Mesendoderm (in vitro differentiated cells): ENCODE measurements at regions not wholly inside any gene's neighbourhood (a gene's known extent, or its start where the extent isn't known, plus 50 kb on each side); places are given as distances from the start of the nearest gene placed in this dataset.
A peak's percentile ranks its signal among the peaks of the same experiment; 100 is the strongest.

Source experiments
- DNase-seq: peaks from one replicate; pipeline ENCODE4 v3.0.0; 2013
- H2AK5ac ChIP-seq: 2 replicates; pipeline ENCODE4 v1.6.1; 2013; ENCODE audit warnings: low read length, inconsistent platforms
- H2BK120ac ChIP-seq: 2 replicates; pipeline ENCODE4 v1.6.1; 2013; ENCODE audit warnings: low read depth, mild to moderate bottlenecking, low read length, moderate library complexity, mixed read lengths
- H2BK15ac ChIP-seq: replicated peaks from 2 replicates; pipeline ENCODE4 v1.6.1; 2013; ENCODE audit warnings: low read depth, mild to moderate bottlenecking, moderate library complexity
- H2BK5ac ChIP-seq: 2 replicates; pipeline ENCODE4 v1.6.1; 2013; ENCODE audit warnings: low read length, inconsistent platforms
- H3K18ac ChIP-seq: 2 replicates; pipeline ENCODE4 v1.6.1; 2013; ENCODE audit warnings: mild to moderate bottlenecking, low read length, mixed read lengths
- H3K23ac ChIP-seq: one replicate; pipeline ENCODE4 v1.6.1; 2013; ENCODE audit warnings: low read length
- H3K27ac ChIP-seq: 2 replicates; pipeline ENCODE4 v1.5.1; 2013; ENCODE audit warnings: low read depth, mild to moderate bottlenecking, inconsistent platforms, low read length, moderate library complexity
- H3K27me3 ChIP-seq: 2 replicates; pipeline ENCODE4 v1.6.1; 2013; ENCODE audit warnings: low read length, control low read depth, mild to moderate bottlenecking, inconsistent platforms; ENCODE audit not compliant: insufficient read depth, poor library complexity
- H3K36me3 ChIP-seq: 2 replicates; pipeline ENCODE4 v1.6.1; 2013; ENCODE audit warnings: low read length, inconsistent platforms; ENCODE audit not compliant: control insufficient read depth, insufficient read depth
- H3K4ac ChIP-seq: one replicate; pipeline ENCODE4 v1.6.1; 2013; ENCODE audit warnings: low read depth, mild to moderate bottlenecking, low read length, moderate library complexity
- H3K4me1 ChIP-seq: 2 replicates; pipeline ENCODE4 v1.6.1; 2013; ENCODE audit warnings: low read depth, low read length, inconsistent platforms; ENCODE audit not compliant: control insufficient read depth
- H3K4me2 ChIP-seq: 2 replicates; pipeline ENCODE4 v1.6.1; 2013; ENCODE audit warnings: low read length
- H3K4me3 ChIP-seq: 2 replicates; pipeline ENCODE4 v1.5.1; 2013; ENCODE audit warnings: mild to moderate bottlenecking, low read length
- H3K56ac ChIP-seq: one replicate; pipeline ENCODE4 v1.6.1; 2013; ENCODE audit warnings: low read length
- H3K79me1 ChIP-seq: 2 replicates; pipeline ENCODE4 v1.6.1; 2013; ENCODE audit warnings: low read length, inconsistent platforms
- H3K79me2 ChIP-seq: 2 replicates; pipeline ENCODE4 v1.6.1; 2013; ENCODE audit warnings: mild to moderate bottlenecking, low read length; ENCODE audit not compliant: control insufficient read depth, insufficient read depth
- H3K9ac ChIP-seq: 2 replicates; pipeline ENCODE4 v1.6.1; 2013; ENCODE audit warnings: low read length, inconsistent platforms
- H4K5ac ChIP-seq: one replicate; pipeline ENCODE4 v1.6.1; 2013; ENCODE audit warnings: low read length
- H4K8ac ChIP-seq: one replicate; pipeline ENCODE4 v1.6.1; 2013; ENCODE audit warnings: low read depth, mild to moderate bottlenecking, control low read depth, low read length, moderate library complexity
- WGBS: extraction: QIAGEN DNeasy Blood & Tissue Kit; methylation state at CpG from one replicate; pipeline ENCODE4 v1.1.7; 2013; ENCODE audit warnings: low lambda C conversion rate, missing lambda C conversion rate; ENCODE audit not compliant: insufficient coverage; ENCODE audit errors: extremely low coverage; 5-methylcytosine and 5-hydroxymethylcytosine counted together

- Histone ChIP-seq H3K36me3 (no peaks in the 10 kb centered on the region), H3K27me3 (no peaks in the 10 kb centered on the region), H4K8ac (no peak overlapping the region), H2BK15ac (no peak overlapping the region), H2BK5ac (no peak overlapping the region), H2BK120ac (no peak overlapping the region), H3K4ac (no peak overlapping the region), H3K23ac (no peak overlapping the region), H3K56ac (no peak overlapping the region), H3K79me2 (no peaks in the 10 kb centered on the region), H3K4me1 (no peaks in the 10 kb centered on the region), H3K79me1 (no peaks in the 10 kb centered on the region), H2AK5ac (no peak overlapping the region), H3K4me2 (no peak overlapping the region), H3K4me3 (no peak overlapping the region), H3K9ac (no peak overlapping the region), H3K27ac (no peak overlapping the region), H4K5ac (no peak overlapping the region), H3K18ac (no peak overlapping the region)
- DNase-seq = peak; percentile 6
- WGBS = no CpG with 5 or more reads among the region's 1 CpG
These were observed 543.8 kb upstream of the DIAPH2 start for GRCh38 chrX:96140796-96141195.

GRCh38 chrX:96147681-96148080 is 537.0 kb upstream of the DIAPH2 start:
- Histone ChIP-seq H3K56ac (no peak overlapping the region), H3K4me2 (no peak overlapping the region), H3K9ac (no peak overlapping the region), H2BK5ac (no peak overlapping the region), H2BK120ac (no peak overlapping the region), H3K27me3 (no peaks in the 10 kb centered on the region), H3K4me1 (no peaks in the 10 kb centered on the region), H2AK5ac (no peak overlapping the region), H4K8ac (no peak overlapping the region), H3K36me3 (no peaks in the 10 kb centered on the region), H3K4me3 (no peak overlapping the region), H3K79me2 (no peaks in the 10 kb centered on the region), H4K5ac (no peak overlapping the region), H2BK15ac (no peak overlapping the region), H3K27ac (no peak overlapping the region), H3K4ac (no peak overlapping the region), H3K18ac (no peak overlapping the region), H3K23ac (no peak overlapping the region), H3K79me1 (no peaks in the 10 kb centered on the region)
- DNase-seq = no peak

GRCh38 chrX:96170626-96171025 is 514.0 kb upstream of the DIAPH2 start:
- no peak overlapping the region for H3K18ac ChIP-seq
- no peak overlapping the region for H3K56ac ChIP-seq
- H4K5ac ChIP-seq = no peak overlapping the region
- no peak overlapping the region for H3K27ac ChIP-seq
- no peaks in the 10 kb centered on the region for H3K36me3 ChIP-seq
- H3K9ac ChIP-seq = no peak overlapping the region
- no peak overlapping the region for H3K4ac ChIP-seq
- no peaks in the 10 kb centered on the region for H3K27me3 ChIP-seq
- no peaks in the 10 kb centered on the region for H3K4me1 ChIP-seq
- H3K4me2 ChIP-seq = no peak overlapping the region
- no peak overlapping the region for H2BK5ac ChIP-seq
- H2BK15ac ChIP-seq = no peak overlapping the region
- no peaks in the 10 kb centered on the region for H3K79me1 ChIP-seq
- no peak overlapping the region for H4K8ac ChIP-seq
- H2AK5ac ChIP-seq = no peak overlapping the region
- no peak overlapping the region for H3K4me3 ChIP-seq
- WGBS = no CpG with 5 or more reads among the region's 1 CpG
- H3K79me2 ChIP-seq = no peaks in the 10 kb centered on the region
- H3K23ac ChIP-seq = no peak overlapping the region
- no peak overlapping the region for H2BK120ac ChIP-seq
- DNase-seq = no peak

GRCh38 chrX:96176921-96177320 is 507.7 kb upstream of the DIAPH2 start:
- Histone ChIP-seq H2AK5ac (no peak overlapping the region), H3K79me1 (no peaks in the 10 kb centered on the region), H3K4me1 (no peaks in the 10 kb centered on the region), H3K23ac (no peak overlapping the region), H3K79me2 (no peaks in the 10 kb centered on the region), H3K36me3 (no peaks in the 10 kb centered on the region), H3K9ac (no peak overlapping the region), H3K4me3 (no peak overlapping the region), H4K5ac (no peak overlapping the region), H3K4me2 (no peak overlapping the region), H3K56ac (no peak overlapping the region), H3K27ac (no peak overlapping the region), H3K18ac (no peak overlapping the region), H2BK15ac (no peak overlapping the region), H2BK5ac (no peak overlapping the region), H3K4ac (no peak overlapping the region), H3K27me3 (no peaks in the 10 kb centered on the region), H4K8ac (no peak overlapping the region), H2BK120ac (no peak overlapping the region)
- no peak for DNase-seq
- WGBS = no CpG with 5 or more reads among the region's 3 CpGs

GRCh38 chrX:96181605-96182004 is 503.0 kb upstream of the DIAPH2 start:
- Histone ChIP-seq H3K36me3 (no peaks in the 10 kb centered on the region), H4K8ac (no peak overlapping the region), H2BK120ac (no peak overlapping the region), H3K23ac (no peak overlapping the region), H2AK5ac (no peak overlapping the region), H3K79me2 (no peaks in the 10 kb centered on the region), H3K27ac (peak overlapping the region; percentile 55), H3K4me2 (no peak overlapping the region), H2BK15ac (no peak overlapping the region), H3K4me3 (no peak overlapping the region), H3K4ac (no peak overlapping the region), H3K4me1 (no peaks in the 10 kb centered on the region), H3K56ac (no peak overlapping the region), H2BK5ac (no peak overlapping the region), H3K27me3 (no peaks in the 10 kb centered on the region), H4K5ac (no peak overlapping the region), H3K9ac (no peak overlapping the region), H3K18ac (peak overlapping the region; percentile 87), H3K79me1 (no peaks in the 10 kb centered on the region)
- WGBS = no CpG with 5 or more reads among the region's 4 CpGs
- DNase-seq = peak; percentile 78

GRCh38 chrX:96182366-96182765 is 502.3 kb upstream of the DIAPH2 start:
- Histone ChIP-seq H3K36me3 (no peaks in the 10 kb centered on the region), H4K5ac (no peak overlapping the region), H3K27ac (no peak overlapping the region), H3K27me3 (no peaks in the 10 kb centered on the region), H3K79me1 (no peaks in the 10 kb centered on the region), H2BK120ac (no peak overlapping the region), H3K18ac (no peak overlapping the region), H2BK5ac (no peak overlapping the region), H3K9ac (no peak overlapping the region), H3K4me1 (no peaks in the 10 kb centered on the region), H4K8ac (no peak overlapping the region), H3K23ac (no peak overlapping the region), H3K56ac (no peak overlapping the region), H3K4me2 (no peak overlapping the region), H2AK5ac (no peak overlapping the region), H2BK15ac (no peak overlapping the region), H3K79me2 (no peaks in the 10 kb centered on the region), H3K4ac (no peak overlapping the region), H3K4me3 (no peak overlapping the region)
- no CpG with 5 or more reads among the region's 1 CpG for whole genome bisulfite sequencing
- peak; percentile 74 for DNase-seq
